ENCODE measurements at regions not wholly inside any gene's neighbourhood (a gene's known extent, or its start where the extent isn't known, plus 50 kb on each side); places are given as distances from the start of the nearest gene placed in this dataset.
"Not testable (repeated sequence)": the region's sequence is repeated elsewhere in the genome, so short reads cannot be mapped to it uniquely, and the experiment has no call there.

GRCh38 chr2:87517438-87517837 lies 230.4 kb upstream of the PLGLB2 start:
- TF ChIP-seq EP300 (IDR thresholded peaks at IDR 0.05); REST (IDR thresholded peaks at IDR 0.05); CTCF (IDR thresholded peaks at IDR 0.05); KDM1A (IDR thresholded peaks at IDR 0.05; ENCODE audit: low read depth); HOXA7 (CRISPR knock-in tag; IDR thresholded peaks at IDR 0.05); POLR2A (IDR thresholded peaks at IDR 0.05; ENCODE audit: low read length); POLR2AphosphoS2 (conservative IDR thresholded peaks at IDR 0.05; ENCODE audit: low read length); PBX3 (IDR thresholded peaks at IDR 0.05); EHF (CRISPR knock-in tag; IDR thresholded peaks at IDR 0.05); RAD21 (conservative IDR thresholded peaks at IDR 0.05 in 1 of 2, IDR thresholded peaks at IDR 0.05 in 1 of 2); MAX (IDR thresholded peaks at IDR 0.05); BCL3 (IDR thresholded peaks at IDR 0.05): not testable (repeated sequence)
